Keratinocyte (primary cell): ENCODE measurements at regions not wholly inside any gene's neighbourhood (a gene's known extent, or its start where the extent isn't known, plus 50 kb on each side); places are given as distances from the start of the nearest gene placed in this dataset.

Experiments used
- DNase-seq: peaks from one replicate; pipeline ENCODE4 v3.0.0-alpha.2; 2011; ENCODE audit warnings: low read depth, missing footprints, low spot score
- FAIRE-seq: peaks from 2 replicates; lab custom pipeline; 2011; peaks lifted over from hg19 to GRCh38; lab: Jason Lieb, UNC
- H2AFZ ChIP-seq: 2 replicates; pipeline ENCODE4 v1.6.0; 2012; ENCODE audit warnings: low read length, control low read depth, inconsistent platforms; ENCODE audit not compliant: control insufficient read depth
- H3K27ac ChIP-seq: 2 replicates; pipeline ENCODE4 v1.5.1; 2011; ENCODE audit warnings: low read length; ENCODE audit not compliant: control insufficient read depth, insufficient read depth
- H3K27me3 ChIP-seq: 3 replicates; pipeline ENCODE4 v1.6.0; 2011; ENCODE audit warnings: low read length; ENCODE audit not compliant: control insufficient read depth, insufficient read depth; ENCODE audit errors: extremely low read depth
- H3K36me3 ChIP-seq, 2 experiments: 2 replicates in 1 of 2; 3 replicates in 1 of 2; pipeline ENCODE4 v1.5.1; 2011; ENCODE audit warnings: low read length in 2 of 2, mild to moderate bottlenecking in 1 of 2; ENCODE audit not compliant: control insufficient read depth in 2 of 2, insufficient read depth in 2 of 2; ENCODE audit errors: extremely low read depth in 1 of 2
- H3K4me1 ChIP-seq: 3 replicates; pipeline ENCODE4 v1.5.1; 2011; ENCODE audit warnings: low read length; ENCODE audit not compliant: control insufficient read depth, insufficient read depth; ENCODE audit errors: extremely low read depth
- H3K4me2 ChIP-seq: 3 replicates; pipeline ENCODE4 v1.6.0; 2011; ENCODE audit warnings: low read depth, low read length; ENCODE audit not compliant: control insufficient read depth, insufficient read depth; ENCODE audit errors: extremely low read depth
- H3K4me3 ChIP-seq, 3 experiments: fragments of 200-600 bp in 1 of 3; sonication (generic) in 1 of 3; 2 replicates in 2 of 3; 3 replicates in 1 of 3; pipeline ENCODE4 v1.5.1; 2011 to 2016; ENCODE audit warnings: low read length in 3 of 3, mild to moderate bottlenecking in 3 of 3, control low read depth in 2 of 3, inconsistent platforms in 1 of 3, low read depth in 1 of 3, mixed read lengths in 1 of 3, mixed run types in 1 of 3, moderate library complexity in 1 of 3; ENCODE audit not compliant: control insufficient read depth in 2 of 3, insufficient read depth in 2 of 3; ENCODE audit errors: extremely low read depth in 1 of 3
- H3K79me2 ChIP-seq: 2 replicates; pipeline ENCODE4 v1.6.0; 2012; ENCODE audit warnings: low read length; ENCODE audit not compliant: control insufficient read depth, insufficient read depth
- H3K9ac ChIP-seq: 3 replicates; pipeline ENCODE4 v1.6.0; 2011; ENCODE audit warnings: low read length; ENCODE audit not compliant: control insufficient read depth, insufficient read depth; ENCODE audit errors: extremely low read depth
- H3K9me1 ChIP-seq: 3 replicates; pipeline ENCODE4 v1.6.0; 2011; ENCODE audit warnings: low read length; ENCODE audit not compliant: control insufficient read depth, insufficient read depth; ENCODE audit errors: extremely low read depth
- H3K9me3 ChIP-seq: 2 replicates; pipeline ENCODE4 v1.5.1; 2012; ENCODE audit warnings: low read depth, low read length; ENCODE audit not compliant: control insufficient read depth
- H4K20me1 ChIP-seq: 3 replicates; pipeline ENCODE4 v1.6.0; 2011; ENCODE audit warnings: low read length; ENCODE audit not compliant: control insufficient read depth, insufficient read depth; ENCODE audit errors: extremely low read depth
- EZH2 ChIP-seq: IDR thresholded peaks from one replicate; pipeline ENCODE4 v1.6.1; 2012; ENCODE audit warnings: inconsistent platforms, mild to moderate bottlenecking, low read length, moderate library complexity
- dilution Hi-C: fragments of 300-500 bp; cut with MboI; formaldehyde crosslinking; loops from one replicate; pipeline ENCODE4 v1.7.0; 2020; ENCODE audit warnings: low sequenced_read_pairs; ENCODE audit not compliant: extremely low pct_ligation_motif_present
- TF ChIP-seq, protein P1 (sequence below), 3 experiments: IDR thresholded peaks in 1 of 3; conservative IDR thresholded peaks in 1 of 3; optimal IDR thresholded peaks in 1 of 3; 2 replicates in 2 of 3; 3 replicates in 1 of 3; pipeline versions ENCODE3 to v1.5.1; 2011; ENCODE audit warnings: low read length in 3 of 3, mild to moderate bottlenecking in 3 of 3, moderate library complexity in 2 of 3, control low read depth in 1 of 3, inconsistent platforms in 1 of 3; ENCODE audit not compliant: insufficient read depth in 2 of 3; ENCODE audit errors: extremely low read depth in 1 of 3

DNA sequence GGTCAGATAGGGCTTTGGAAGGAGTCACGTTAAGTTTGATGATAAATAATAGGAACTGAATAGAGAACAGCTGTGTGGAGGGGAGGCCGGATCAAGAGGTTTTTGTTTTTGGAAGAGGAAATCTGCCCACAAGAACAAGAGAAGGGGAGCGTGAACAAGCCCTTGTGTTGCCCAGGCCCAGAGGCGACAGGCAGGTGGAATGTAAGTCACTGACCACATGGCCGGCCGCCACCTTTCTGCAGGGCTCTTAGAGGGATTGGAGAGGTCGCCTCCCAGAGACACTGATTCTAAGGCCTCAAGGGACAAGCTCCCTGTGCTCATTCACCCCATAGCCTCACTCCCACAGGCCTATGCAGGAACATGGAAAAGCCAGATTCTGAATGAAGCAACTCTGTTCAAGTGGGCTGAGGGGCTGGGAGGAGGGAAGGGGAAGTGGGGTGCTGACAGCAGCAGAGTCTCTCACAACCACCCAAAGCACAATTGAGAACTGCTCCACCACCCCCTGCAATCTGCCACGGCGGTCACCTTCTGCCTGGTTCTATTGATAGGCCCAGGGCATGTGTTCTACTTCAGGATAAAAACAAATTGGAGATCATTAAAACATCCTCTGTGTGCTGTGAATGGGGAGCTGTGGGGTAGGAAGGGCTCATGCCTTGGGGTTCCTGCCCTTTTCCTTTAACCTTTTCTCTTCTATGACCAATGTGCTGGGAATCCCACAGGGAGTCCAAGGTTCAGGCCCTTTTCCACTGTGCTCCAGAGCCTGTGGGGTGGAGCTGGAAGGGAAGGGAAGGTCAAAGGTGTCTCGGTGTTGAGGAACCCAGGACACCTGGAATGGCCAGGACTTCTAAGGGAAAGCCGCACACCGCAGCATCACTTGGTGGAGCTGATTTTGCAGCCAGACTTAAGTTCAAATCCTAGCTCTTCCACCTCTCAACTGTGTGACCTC, 63.3 kb upstream of the PARP1 start:
- dilution Hi-C loops = no loop called here
- no peaks in the 10 kb centered on the region for H3K4me1 ChIP-seq
- no peaks in the 10 kb centered on the region for H3K79me2 ChIP-seq

GRCh38 chr1:226473325-226473724, 65.4 kb upstream of the PARP1 start:
- H3K4me2 ChIP-seq = no peak overlapping the region
- no peak overlapping the region for H3K9ac ChIP-seq
- H3K27ac ChIP-seq = no peak overlapping the region
- dilution Hi-C loops = no loop called here
- no peak overlapping the region for H2AFZ ChIP-seq
- no peaks in the 10 kb centered on the region for H3K9me1 ChIP-seq
- no peak for DNase-seq
- FAIRE-seq = no peak
- H3K36me3 ChIP-seq = no peaks in the 10 kb centered on the region
- TF ChIP-seq, protein P1, sequence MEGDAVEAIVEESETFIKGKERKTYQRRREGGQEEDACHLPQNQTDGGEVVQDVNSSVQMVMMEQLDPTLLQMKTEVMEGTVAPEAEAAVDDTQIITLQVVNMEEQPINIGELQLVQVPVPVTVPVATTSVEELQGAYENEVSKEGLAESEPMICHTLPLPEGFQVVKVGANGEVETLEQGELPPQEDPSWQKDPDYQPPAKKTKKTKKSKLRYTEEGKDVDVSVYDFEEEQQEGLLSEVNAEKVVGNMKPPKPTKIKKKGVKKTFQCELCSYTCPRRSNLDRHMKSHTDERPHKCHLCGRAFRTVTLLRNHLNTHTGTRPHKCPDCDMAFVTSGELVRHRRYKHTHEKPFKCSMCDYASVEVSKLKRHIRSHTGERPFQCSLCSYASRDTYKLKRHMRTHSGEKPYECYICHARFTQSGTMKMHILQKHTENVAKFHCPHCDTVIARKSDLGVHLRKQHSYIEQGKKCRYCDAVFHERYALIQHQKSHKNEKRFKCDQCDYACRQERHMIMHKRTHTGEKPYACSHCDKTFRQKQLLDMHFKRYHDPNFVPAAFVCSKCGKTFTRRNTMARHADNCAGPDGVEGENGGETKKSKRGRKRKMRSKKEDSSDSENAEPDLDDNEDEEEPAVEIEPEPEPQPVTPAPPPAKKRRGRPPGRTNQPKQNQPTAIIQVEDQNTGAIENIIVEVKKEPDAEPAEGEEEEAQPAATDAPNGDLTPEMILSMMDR (optimal IDR thresholded peaks at IDR 0.05 in 1 of 3, IDR thresholded peaks at IDR 0.05 in 1 of 3, conservative IDR thresholded peaks at IDR 0.05 in 1 of 3; ENCODE audit: extremely low read depth in 1 of 3, insufficient read depth in 2 of 3, low read length in 3 of 3) = no peak
- no peak for TF ChIP-seq EZH2
- no peaks in the 10 kb centered on the region for H3K79me2 ChIP-seq
- no peaks in the 10 kb centered on the region for H4K20me1 ChIP-seq
- H3K4me1 ChIP-seq = no peaks in the 10 kb centered on the region
- peaks cover 3% of the 10 kb centered on the region for H3K27me3 ChIP-seq
- no peak overlapping the region for H3K4me3 ChIP-seq
- no peaks in the 10 kb centered on the region for H3K9me3 ChIP-seq

More for the DNA sequence above, 63.3 kb upstream of the PARP1 start:
- H3K9ac ChIP-seq = no peak overlapping the region
- no peak overlapping the region for H2AFZ ChIP-seq
- no peak overlapping the region for H3K27ac ChIP-seq
- no peak overlapping the region for H3K4me3 ChIP-seq
- no peaks in the 10 kb centered on the region for H3K36me3 ChIP-seq
- no peak for DNase-seq
- H4K20me1 ChIP-seq = no peaks in the 10 kb centered on the region
- H3K9me1 ChIP-seq = no peaks in the 10 kb centered on the region
- FAIRE-seq = no peak
- H3K4me2 ChIP-seq = no peak overlapping the region
- peaks cover 3% of the 10 kb centered on the region for H3K27me3 ChIP-seq
- TF ChIP-seq, protein P1 (optimal IDR thresholded peaks at IDR 0.05 in 1 of 3, IDR thresholded peaks at IDR 0.05 in 1 of 3, conservative IDR thresholded peaks at IDR 0.05 in 1 of 3; ENCODE audit: extremely low read depth in 1 of 3, insufficient read depth in 2 of 3, low read length in 3 of 3) = no peak
- no peak for TF ChIP-seq EZH2
- H3K9me3 ChIP-seq = no peaks in the 10 kb centered on the region
